BJ (cell line): ENCODE measurements at regions not wholly inside any gene's neighbourhood (a gene's known extent, or its start where the extent isn't known, plus 50 kb on each side); places are given as distances from the start of the nearest gene placed in this dataset.
"Not testable (repeated sequence)": the region's sequence is repeated elsewhere in the genome, so short reads cannot be mapped to it uniquely, and the experiment has no call there.

ENCODE experiments used
- CTCF ChIA-PET: fragments of 350-600 bp; formaldehyde crosslinking; extraction: SDS; loops from one replicate; lab custom pipeline; 2021; ENCODE audit warnings: antibody characterized with exemption, inconsistent platforms; lab: Yijun Ruan, JAX
- POLR2A ChIA-PET: fragments of 300-600 bp; sonication (Branson Sonifier 250); formaldehyde crosslinking; extraction: SDS; loops from one replicate; lab custom pipeline; 2021; ENCODE audit warnings: antibody characterized with exemption; lab: Charles Lee
- DNase-seq: peaks from one replicate; pipeline ENCODE4 v3.0.0-alpha.2; 2011; ENCODE audit warnings: low read depth
- H3K27me3 ChIP-seq: 2 replicates; pipeline ENCODE4 v1.6.0; 2011; ENCODE audit warnings: low read length; ENCODE audit not compliant: control insufficient read depth, insufficient read depth
- H3K36me3 ChIP-seq: 2 replicates; pipeline ENCODE4 v1.5.1; 2011; ENCODE audit warnings: low read length; ENCODE audit not compliant: control insufficient read depth, insufficient read depth
- H3K4me3 ChIP-seq: 2 replicates; pipeline ENCODE4 v1.5.1; 2011; ENCODE audit warnings: low read depth, mild to moderate bottlenecking, control low read depth, low read length
- CTCF ChIP-seq: IDR thresholded peaks from 2 replicates; pipeline ENCODE4 v1.5.1; 2011; ENCODE audit warnings: low read depth, mild to moderate bottlenecking, control low read depth, inconsistent platforms, low read length, moderate library complexity; ENCODE audit not compliant: insufficient read depth

- Histone ChIP-seq H3K4me3 (no peak overlapping the region), H3K27me3 (no peaks in the 10 kb centered on the region), H3K36me3 (no peaks in the 10 kb centered on the region)
- TF ChIP-seq CTCF: no peak
- DNase-seq: no peak
- CTCF ChIA-PET: no interaction called here
- POLR2A ChIA-PET: no interaction called here
These were observed 123.6 kb downstream of the ZNF248 start for GRCh38 chr10:37733822-37734221.

DNA sequence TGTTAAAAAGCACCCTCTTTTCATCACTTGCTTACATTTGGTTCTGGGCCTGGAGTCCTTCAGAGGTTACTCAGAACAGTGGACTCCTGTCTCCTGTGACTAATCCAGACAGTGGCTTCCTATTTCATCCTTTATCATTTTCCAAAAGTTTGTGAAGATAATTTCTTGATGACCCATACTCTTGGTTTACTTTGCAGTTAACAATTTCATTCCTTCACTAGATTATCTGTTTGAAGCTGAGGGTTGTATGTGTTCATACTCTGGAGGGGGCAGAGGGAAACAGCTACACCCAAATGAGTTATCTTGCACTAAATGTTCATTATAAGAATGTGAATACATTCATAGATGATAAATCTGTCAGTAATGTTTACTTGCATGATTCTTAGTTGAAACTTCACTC, 124.7 kb downstream of the ZNF248 start:
- POLR2A ChIA-PET: no interaction called here
- no peak for TF ChIP-seq CTCF
- Histone ChIP-seq H3K36me3 (no peaks in the 10 kb centered on the region), H3K27me3 (no peaks in the 10 kb centered on the region), H3K4me3 (no peak overlapping the region)
- CTCF ChIA-PET: no interaction called here
- DNase-seq: no peak

- POLR2A ChIA-PET: no interaction called here
- H3K36me3 ChIP-seq: no peaks in the 10 kb centered on the region
- no peaks in the 10 kb centered on the region for H3K27me3 ChIP-seq
- no peak for TF ChIP-seq CTCF
- no peak for DNase-seq
- CTCF ChIA-PET: no interaction called here
- H3K4me3 ChIP-seq: no peak overlapping the region
These were observed 128.6 kb downstream of the ZNF248 start for GRCh38 chr10:37728830-37729229.

DNA sequence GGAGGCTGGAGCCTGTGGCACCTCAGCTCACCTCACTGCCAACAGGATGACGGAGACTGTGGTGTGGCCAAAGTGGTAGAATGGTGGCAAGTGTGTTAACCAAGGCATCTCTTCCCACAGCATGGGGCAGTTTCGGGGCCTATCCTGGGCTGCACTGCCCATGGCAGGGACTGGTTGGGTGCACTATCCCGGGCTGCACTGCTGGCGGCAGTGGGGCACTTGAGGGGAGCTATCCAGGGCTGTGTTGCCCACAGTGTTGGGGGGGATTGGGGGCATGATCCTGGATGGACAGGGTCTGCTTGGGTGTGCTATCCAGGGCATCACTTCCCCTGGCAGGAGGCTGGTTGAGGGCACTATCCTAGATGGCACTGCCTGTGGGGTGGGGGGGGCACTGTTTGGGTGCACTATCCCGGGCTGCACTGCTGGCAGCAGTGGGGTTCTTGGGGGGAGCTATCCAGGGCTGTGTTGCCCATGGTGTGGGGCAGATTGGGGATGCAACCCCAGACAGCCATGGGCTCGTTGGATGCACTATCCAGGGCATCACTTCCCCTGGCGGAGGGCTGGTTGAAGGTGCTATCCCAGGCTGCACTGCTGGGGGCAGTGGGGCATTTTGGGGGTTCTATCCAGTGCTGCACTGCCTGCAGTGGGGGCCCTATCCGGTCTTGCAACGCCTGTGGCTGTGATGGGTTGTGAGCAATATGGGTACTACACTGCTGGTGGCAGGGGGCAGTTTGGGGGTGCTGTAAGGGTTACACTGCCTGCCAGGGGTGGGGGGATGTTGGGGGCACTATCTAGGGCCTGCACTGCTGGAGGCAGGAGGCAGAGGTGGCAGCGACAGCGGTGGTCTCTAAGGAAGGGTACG, 129.7 kb downstream of the ZNF248 start:
- Histone ChIP-seq H3K36me3 (no peaks in the 10 kb centered on the region), H3K27me3 (no peaks in the 10 kb centered on the region), H3K4me3 (no peak overlapping the region)
- CTCF ChIA-PET: no interaction called here
- POLR2A ChIA-PET: no interaction called here
- TF ChIP-seq CTCF: no peak
- DNase-seq: no peak

GRCh38 chr10:37721100-37721499, 136.3 kb downstream of the ZNF248 start:
- ChIA-PET CTCF (no interaction called here), POLR2A (no interaction called here)
- Histone ChIP-seq H3K4me3 (no peak overlapping the region), H3K36me3 (no peaks in the 10 kb centered on the region), H3K27me3 (no peaks in the 10 kb centered on the region)
- TF ChIP-seq CTCF: no peak
- no peak for DNase-seq

DNA sequence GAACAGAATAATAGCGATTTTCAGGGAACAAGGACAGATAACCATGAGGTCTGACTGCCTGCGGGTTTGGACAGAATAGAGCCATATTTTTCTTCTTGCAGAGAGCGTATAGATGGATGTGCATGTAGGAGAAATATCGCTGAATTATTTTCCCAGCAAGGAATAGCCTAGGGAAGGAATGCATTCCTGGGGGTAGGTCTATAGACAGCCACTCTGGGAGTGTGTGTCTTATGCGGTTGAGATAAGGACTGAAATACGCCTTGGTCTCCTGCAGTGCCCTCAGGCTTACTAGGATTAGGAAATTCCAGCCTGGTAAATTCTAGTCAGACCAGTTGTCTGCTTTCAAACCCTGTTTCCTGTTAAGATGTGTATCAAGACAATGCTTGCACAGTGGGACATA, 139.3 kb downstream of the ZNF248 start:
- CTCF ChIA-PET, H3K4me3 ChIP-seq, DNase-seq, H3K27me3 ChIP-seq, POLR2A ChIA-PET, H3K36me3 ChIP-seq: not testable (repeated sequence)
